ENCODE measurements at regions not wholly inside any gene's neighbourhood (a gene's known extent, or its start where the extent isn't known, plus 50 kb on each side); places are given as distances from the start of the nearest gene placed in this dataset.
"Not testable (repeated sequence)": the region's sequence is repeated elsewhere in the genome, so short reads cannot be mapped to it uniquely, and the experiment has no call there.

DNA sequence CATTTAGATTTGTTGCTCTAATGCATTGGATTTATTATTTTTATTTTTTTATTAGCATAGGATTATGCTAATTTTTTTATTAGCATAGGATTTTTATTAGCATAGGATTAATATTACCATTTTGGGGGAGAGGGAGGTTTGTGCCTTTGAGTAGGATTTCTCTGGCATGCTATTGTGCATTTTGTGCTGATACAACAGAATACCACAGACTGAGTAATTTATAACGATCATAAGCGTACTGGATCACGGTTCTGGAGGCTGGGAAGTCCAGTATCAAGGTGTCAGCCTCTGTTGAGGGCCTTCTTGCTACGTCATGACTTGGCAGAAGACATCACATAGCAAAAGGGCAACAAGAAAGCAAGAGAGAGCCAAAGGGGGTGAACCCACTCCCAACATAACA is 187.5 kb downstream of the XPNPEP1 start:
- TF ChIP-seq, protein P1, sequence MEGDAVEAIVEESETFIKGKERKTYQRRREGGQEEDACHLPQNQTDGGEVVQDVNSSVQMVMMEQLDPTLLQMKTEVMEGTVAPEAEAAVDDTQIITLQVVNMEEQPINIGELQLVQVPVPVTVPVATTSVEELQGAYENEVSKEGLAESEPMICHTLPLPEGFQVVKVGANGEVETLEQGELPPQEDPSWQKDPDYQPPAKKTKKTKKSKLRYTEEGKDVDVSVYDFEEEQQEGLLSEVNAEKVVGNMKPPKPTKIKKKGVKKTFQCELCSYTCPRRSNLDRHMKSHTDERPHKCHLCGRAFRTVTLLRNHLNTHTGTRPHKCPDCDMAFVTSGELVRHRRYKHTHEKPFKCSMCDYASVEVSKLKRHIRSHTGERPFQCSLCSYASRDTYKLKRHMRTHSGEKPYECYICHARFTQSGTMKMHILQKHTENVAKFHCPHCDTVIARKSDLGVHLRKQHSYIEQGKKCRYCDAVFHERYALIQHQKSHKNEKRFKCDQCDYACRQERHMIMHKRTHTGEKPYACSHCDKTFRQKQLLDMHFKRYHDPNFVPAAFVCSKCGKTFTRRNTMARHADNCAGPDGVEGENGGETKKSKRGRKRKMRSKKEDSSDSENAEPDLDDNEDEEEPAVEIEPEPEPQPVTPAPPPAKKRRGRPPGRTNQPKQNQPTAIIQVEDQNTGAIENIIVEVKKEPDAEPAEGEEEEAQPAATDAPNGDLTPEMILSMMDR (IDR thresholded peaks at IDR 0.05; ENCODE audit: low read depth, low read length, missing control alignments) = no peak
- H3K4me3 ChIP-seq (ENCODE audit: low read depth, low read length) = no peak overlapping the region
- DNase-seq (ENCODE audit: low read depth) = no peak

DNA sequence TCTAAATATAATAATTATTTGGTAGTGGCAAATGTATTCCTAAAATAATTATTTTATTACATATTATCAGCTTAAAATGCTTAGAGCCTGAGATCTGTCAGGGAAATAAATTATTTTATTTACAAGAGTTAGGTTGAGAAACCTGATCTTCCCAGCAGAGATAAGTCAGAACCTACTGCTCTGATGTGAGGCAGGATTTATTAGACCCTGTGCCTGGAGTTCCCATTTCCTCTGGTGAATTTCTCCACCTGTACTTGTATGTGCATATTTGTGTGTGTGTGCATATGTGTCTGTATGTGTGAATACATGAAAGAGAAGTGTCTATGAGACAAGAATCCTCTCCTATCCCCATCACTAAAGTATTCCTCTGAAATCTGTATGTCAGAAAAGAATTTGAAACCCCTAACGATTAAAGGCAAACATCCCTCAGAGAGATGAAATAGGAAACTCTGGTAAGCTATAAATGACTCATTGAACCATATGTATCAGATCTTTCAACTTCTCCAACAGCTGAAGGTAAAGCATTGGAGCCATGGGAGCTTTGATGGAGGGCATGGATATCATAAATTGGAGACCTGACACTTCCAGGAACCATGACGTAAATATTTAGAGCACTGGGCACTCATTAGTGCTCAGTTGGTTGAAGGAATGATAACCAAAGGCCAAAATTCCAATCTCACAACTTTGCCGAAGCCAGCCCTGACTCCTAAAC is 190.9 kb downstream of the XPNPEP1 start:
- no peak for DNase-seq (ENCODE audit: low read depth)
- no peak overlapping the region for H3K4me3 ChIP-seq (ENCODE audit: low read depth, low read length)
- TF ChIP-seq, protein P1 (IDR thresholded peaks at IDR 0.05; ENCODE audit: low read depth, low read length, missing control alignments) = no peak

- not testable (repeated sequence) for DNase-seq (ENCODE audit: low read depth); H3K4me3 ChIP-seq (ENCODE audit: low read depth, low read length)
Measured at GRCh38 chr10:109729895-109730294, 193.4 kb downstream of the XPNPEP1 start.

- DNase-seq (ENCODE audit: low read depth) = no peak
- TF ChIP-seq, protein P1 (IDR thresholded peaks at IDR 0.05; ENCODE audit: low read depth, low read length, missing control alignments) = no peak
Measured at GRCh38 chr10:109727436-109727835, 195.9 kb downstream of the XPNPEP1 start.

DNA sequence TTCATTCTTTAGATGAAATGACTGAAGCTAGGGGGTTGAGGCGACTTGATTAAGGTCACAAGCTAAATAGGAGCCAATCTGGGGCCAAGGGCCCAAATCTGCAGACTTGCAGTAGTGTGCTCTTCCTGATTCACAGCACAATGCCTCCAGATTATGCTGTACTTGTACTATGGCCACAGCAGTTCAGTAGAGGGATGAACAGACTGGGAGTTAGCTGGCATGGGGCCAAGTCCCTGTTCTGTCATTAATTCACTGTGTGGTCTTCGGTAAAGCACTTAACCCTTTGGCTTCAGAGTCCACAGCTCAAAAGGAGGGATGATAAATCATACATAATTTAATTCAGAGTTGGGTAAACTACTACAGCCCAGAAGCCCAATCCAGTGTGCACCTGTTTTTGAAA is 196.8 kb downstream of the XPNPEP1 start:
- TF ChIP-seq, protein P1 (IDR thresholded peaks at IDR 0.05; ENCODE audit: low read depth, low read length, missing control alignments) = no peak
- no peak for DNase-seq (ENCODE audit: low read depth)
- H3K4me3 ChIP-seq (ENCODE audit: low read depth, low read length) = no peak overlapping the region

More at GRCh38 chr10:109727436-109727835, 195.9 kb downstream of the XPNPEP1 start:
- no peak overlapping the region for H3K4me3 ChIP-seq (ENCODE audit: low read depth, low read length)

- no peak for DNase-seq (ENCODE audit: low read depth)
- TF ChIP-seq, protein P1 (IDR thresholded peaks at IDR 0.05; ENCODE audit: low read depth, low read length, missing control alignments) = no peak
- no peak overlapping the region for H3K4me3 ChIP-seq (ENCODE audit: low read depth, low read length)
Measured at GRCh38 chr10:109723305-109723704, 200.0 kb downstream of the XPNPEP1 start.

GRCh38 chr10:109721453-109722064 is 201.8 kb downstream of the XPNPEP1 start:
- TF ChIP-seq, protein P1 (IDR thresholded peaks at IDR 0.05; ENCODE audit: low read depth, low read length, missing control alignments) = no peak
- DNase-seq (ENCODE audit: low read depth) = no peak
- H3K4me3 ChIP-seq (ENCODE audit: low read depth, low read length) = no peak overlapping the region
